ENCODE measurements at regions not wholly inside any gene's neighbourhood (a gene's known extent, or its start where the extent isn't known, plus 50 kb on each side); places are given as distances from the start of the nearest gene placed in this dataset.

GRCh38 chr14:45559626-45560025 lies 306.6 kb upstream of the MIS18BP1 start:
- Histone ChIP-seq H3K4ac (replicated peaks; ENCODE audit: insufficient read length, low read depth, low read length) (no peak overlapping the region), H3K4me2 (ENCODE audit: insufficient read depth in 1 of 2, low read depth in 2 of 2, low read length in 2 of 2) (no peak overlapping the region), H4K91ac (replicated peaks; ENCODE audit: insufficient read length, low read length) (no peak overlapping the region), H3K9me3 (ENCODE audit: insufficient read depth in 2 of 2, low read depth in 1 of 2, low read length in 1 of 2) (no peaks in the 10 kb centered on the region), H2AK5ac (ENCODE audit: low read depth, low read length) (no peak overlapping the region), H3K4me1 (replicated peaks in 1 of 4; ENCODE audit: control insufficient read depth in 3 of 4, insufficient read depth in 4 of 4, low read length in 3 of 4) (no peaks in the 10 kb centered on the region; a peak in 1 of 7 replicates), H3K79me2 (ENCODE audit: control insufficient read depth in 1 of 2, insufficient read depth in 2 of 2, low read length in 2 of 2) (no peaks in the 10 kb centered on the region), H4K5ac (ENCODE audit: insufficient read length, low read depth, low read length) (no peak overlapping the region), H3K4me3 (ENCODE audit: extremely low read depth in 1 of 4, insufficient read depth in 2 of 4, low read depth in 3 of 4, low read length in 4 of 4) (no peak overlapping the region), H4K8ac (ENCODE audit: extremely low read depth, insufficient read depth, low read length) (no peak overlapping the region), H2BK20ac (ENCODE audit: low read length) (no peak overlapping the region), H3K27me3 (replicated peaks in 1 of 4; ENCODE audit: control insufficient read depth in 3 of 4, extremely low read depth in 1 of 4, insufficient read depth in 3 of 4, low read length in 3 of 4) (no peaks in the 10 kb centered on the region), H3K9ac (replicated peaks in 1 of 4; ENCODE audit: extremely low read depth in 1 of 4, low read depth in 3 of 4, low read length in 3 of 4) (no peak overlapping the region), H2BK12ac (ENCODE audit: low read depth, low read length) (no peak overlapping the region), H3K79me1 (ENCODE audit: low read depth, low read length) (no peaks in the 10 kb centered on the region), H3K23ac (ENCODE audit: insufficient read length) (no peak overlapping the region), H2BK5ac (ENCODE audit: low read depth, low read length) (no peak overlapping the region), H2AFZ (ENCODE audit: low read length) (no peak overlapping the region), H2BK15ac (ENCODE audit: low read length) (no peak overlapping the region), H2BK120ac (replicated peaks; ENCODE audit: low read depth, low read length) (no peak overlapping the region), H3K56ac (replicated peaks; ENCODE audit: insufficient read length, low read depth, low read length) (no peak overlapping the region), H3K36me3 (ENCODE audit: control insufficient read depth in 2 of 4, insufficient read depth in 4 of 4, low read length in 3 of 4) (no peaks in the 10 kb centered on the region), H3K14ac (ENCODE audit: insufficient read length) (no peak overlapping the region), H3K23me2 (ENCODE audit: low read depth, low read length) (no peaks in the 10 kb centered on the region), H3K18ac (ENCODE audit: extremely low read depth, low read length) (no peak overlapping the region), H3K27ac (ENCODE audit: low read depth, low read length) (no peak overlapping the region), H4K20me1 (replicated peaks in 1 of 2; ENCODE audit: control insufficient read depth in 1 of 2, insufficient read depth in 2 of 2, low read length in 2 of 2) (no peaks in the 10 kb centered on the region)
- 89% methylated on average over 5 of the region's 5 CpGs; no CpG with 5 or more reads in 1 of the 2 experiments for WGBS, 2 experiments (ENCODE audit: extremely low coverage in 1 of 2, insufficient coverage in 1 of 2, insufficient read length in 1 of 2, insufficient replicate concordance in 2 of 2, low coverage in 1 of 2, low lambda C conversion rate in 2 of 2, missing lambda C conversion rate in 1 of 2)
- FAIRE-seq (peak; percentile 55), DNase-seq (ENCODE audit: low read depth in 1 of 2, low spot score in 2 of 2) (no peak)
- TF ChIP-seq NRF1 (IDR thresholded peaks at IDR 0.05; ENCODE audit: low read depth, low read length) (no peak), KDM4A (IDR thresholded peaks at IDR 0.05; ENCODE audit: low read depth, low read length, severe bottlenecking) (no peak), JUN (IDR thresholded peaks at IDR 0.05; ENCODE audit: low read depth, low read length) (no peak), RBBP5 (IDR thresholded peaks at IDR 0.05; ENCODE audit: borderline replicate concordance, low read depth, low read length) (no peak), BCL11A (IDR thresholded peaks at IDR 0.05; ENCODE audit: low read depth in 2 of 2, low read length in 2 of 2) (no peak), CTCF (IDR thresholded peaks at IDR 0.05; ENCODE audit: control extremely low read depth in 1 of 3, insufficient read depth in 1 of 3, low read depth in 1 of 3, low read length in 3 of 3) (peak in 2 of 3 experiments; percentile 1 to 30; a peak in 1 of 4 replicates), RAD21 (IDR thresholded peaks at IDR 0.05 in 1 of 2, conservative IDR thresholded peaks at IDR 0.05 in 1 of 2; ENCODE audit: low read depth in 2 of 2, low read length in 2 of 2) (0 out of 4 replicates have a peak, but pooled peaks of 1 of the 2 experiments have one; percentile 1), CBX5 (IDR thresholded peaks at IDR 0.05; ENCODE audit: low read depth, low read length) (no peak)
- ChIA-PET CTCF (ENCODE audit: partially characterized antibody) (interaction anchor here (0.9 to 1.2 kb wide), 6 partner anchors 9 to 370 kb away, joined by 3 to 4 read pairs (median 3); no protein-coding TSS in a partner anchor), POLR2A (ENCODE audit: partially characterized antibody) (no interaction called here)

Measured in H1 (cell line).